ENCODE measurements at regions not wholly inside any gene's neighbourhood (a gene's known extent, or its start where the extent isn't known, plus 50 kb on each side); places are given as distances from the start of the nearest gene placed in this dataset.

DNA sequence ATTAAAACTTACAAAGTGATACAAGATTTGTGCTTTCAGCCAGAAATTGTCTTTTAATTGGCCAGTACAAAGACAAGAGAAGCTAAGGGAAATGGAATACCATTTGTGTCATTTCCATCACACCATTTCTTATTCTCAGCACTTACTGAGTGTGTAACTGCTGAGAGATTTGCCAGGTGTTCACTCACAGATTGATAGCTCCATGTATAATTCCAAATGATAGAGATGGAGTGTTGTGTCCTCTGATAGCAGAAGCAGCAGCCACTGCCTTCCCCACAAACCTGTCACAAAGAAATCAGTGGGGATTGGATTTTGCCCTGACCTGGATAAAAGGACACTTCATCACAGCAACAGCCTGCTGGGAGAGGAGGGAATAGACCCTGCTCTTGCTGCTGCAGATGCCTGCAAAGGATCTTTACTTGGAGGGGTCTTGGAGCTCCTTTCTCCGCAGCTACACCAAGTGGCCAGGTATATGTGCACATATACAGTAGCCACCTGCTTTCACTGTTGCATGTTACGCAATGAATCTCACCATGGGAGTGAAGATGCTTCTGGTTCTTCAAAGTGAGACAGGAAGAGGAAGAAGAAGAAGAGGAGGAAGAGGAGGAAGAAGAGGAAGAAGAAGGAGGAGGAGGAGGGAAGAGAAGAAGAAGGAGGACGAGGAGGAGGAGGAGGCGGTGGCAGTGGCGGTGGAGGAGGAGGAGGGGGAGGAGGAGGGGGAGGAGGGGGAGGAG lies 78.7 kb upstream of the KCNJ15 start:
- TF ChIP-seq FOXA2 (IDR thresholded peaks at IDR 0.05) (no peak), FOXA1 (IDR thresholded peaks at IDR 0.05) (no peak), HNF4A (conservative IDR thresholded peaks at IDR 0.05) (no peak), EGR1 (IDR thresholded peaks at IDR 0.05; ENCODE audit: low read depth in 2 of 2) (no peak), RAD21 (IDR thresholded peaks at IDR 0.05) (no peak)
- no peaks in the 10 kb centered on the region for H3K36me3 ChIP-seq (ENCODE audit: control insufficient read depth in 4 of 4, insufficient read depth in 3 of 4, low read depth in 1 of 4, low read length in 3 of 4)
- WGBS = 80% methylated on average over 5 of the region's 5 CpGs

DNA sequence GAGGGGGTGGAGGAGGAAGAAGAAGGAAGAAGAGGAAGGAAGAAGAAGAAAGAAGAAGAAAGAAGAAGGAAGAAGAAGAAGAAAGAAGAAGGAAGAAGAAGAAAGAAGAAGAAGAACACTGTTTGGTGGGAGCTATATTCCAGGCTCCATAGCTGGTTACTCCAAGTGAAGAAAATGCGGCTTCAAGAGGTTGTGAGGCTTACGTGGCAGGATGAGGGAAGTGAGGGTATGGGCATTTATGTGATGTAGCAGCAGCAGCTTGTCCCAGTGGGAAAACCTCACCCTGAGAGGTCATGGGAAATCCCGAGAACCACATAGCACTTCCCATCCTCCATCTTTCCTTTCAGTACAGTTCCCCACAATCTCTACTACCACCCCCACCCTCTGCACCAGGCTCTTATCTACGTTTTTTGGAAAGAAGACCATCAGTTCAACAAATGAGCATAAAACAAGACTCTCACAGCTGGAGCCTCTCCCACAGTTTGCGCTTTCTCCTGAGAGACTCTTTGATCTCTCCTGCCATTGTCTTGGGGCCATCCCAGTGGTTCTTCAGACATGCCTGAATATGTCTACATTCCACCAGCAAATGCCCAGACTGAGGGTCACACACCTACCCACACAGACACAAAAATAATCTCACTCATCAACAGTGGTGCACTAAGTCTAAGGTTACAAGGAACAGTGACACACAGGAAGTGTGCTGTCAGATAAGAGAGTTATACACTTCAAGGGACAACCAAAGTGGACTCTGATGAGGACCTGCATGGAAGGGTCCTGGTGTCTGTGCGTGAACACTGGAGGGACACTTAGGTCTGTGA lies 77.9 kb upstream of the KCNJ15 start:
- DNase-seq (ENCODE audit: low spot score) = no peak
- H3K4me3 ChIP-seq (ENCODE audit: low read depth in 1 of 3, low read length in 3 of 3) = no peak overlapping the region
- WGBS = 75% methylated on average over 6 of the region's 6 CpGs
- H3K36me3 ChIP-seq (ENCODE audit: control insufficient read depth in 4 of 4, insufficient read depth in 3 of 4, low read depth in 1 of 4, low read length in 3 of 4) = no peaks in the 10 kb centered on the region
- H3K27ac ChIP-seq (ENCODE audit: low read depth in 1 of 2, low read length in 2 of 2) = no peak overlapping the region
- no peaks in the 10 kb centered on the region for H3K4me1 ChIP-seq (ENCODE audit: control insufficient read depth in 4 of 4, insufficient read depth in 4 of 4, low read length in 3 of 4)
- no peak overlapping the region for H3K9ac ChIP-seq (ENCODE audit: low read depth in 1 of 2, low read length in 2 of 2)
- TF ChIP-seq FOXA1 (IDR thresholded peaks at IDR 0.05) = no peak
- TF ChIP-seq, protein P1, sequence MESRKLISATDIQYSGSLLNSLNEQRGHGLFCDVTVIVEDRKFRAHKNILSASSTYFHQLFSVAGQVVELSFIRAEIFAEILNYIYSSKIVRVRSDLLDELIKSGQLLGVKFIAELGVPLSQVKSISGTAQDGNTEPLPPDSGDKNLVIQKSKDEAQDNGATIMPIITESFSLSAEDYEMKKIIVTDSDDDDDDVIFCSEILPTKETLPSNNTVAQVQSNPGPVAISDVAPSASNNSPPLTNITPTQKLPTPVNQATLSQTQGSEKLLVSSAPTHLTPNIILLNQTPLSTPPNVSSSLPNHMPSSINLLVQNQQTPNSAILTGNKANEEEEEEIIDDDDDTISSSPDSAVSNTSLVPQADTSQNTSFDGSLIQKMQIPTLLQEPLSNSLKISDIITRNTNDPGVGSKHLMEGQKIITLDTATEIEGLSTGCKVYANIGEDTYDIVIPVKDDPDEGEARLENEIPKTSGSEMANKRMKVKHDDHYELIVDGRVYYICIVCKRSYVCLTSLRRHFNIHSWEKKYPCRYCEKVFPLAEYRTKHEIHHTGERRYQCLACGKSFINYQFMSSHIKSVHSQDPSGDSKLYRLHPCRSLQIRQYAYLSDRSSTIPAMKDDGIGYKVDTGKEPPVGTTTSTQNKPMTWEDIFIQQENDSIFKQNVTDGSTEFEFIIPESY (IDR thresholded peaks at IDR 0.05) = no peak
- TF ChIP-seq, protein P2, sequence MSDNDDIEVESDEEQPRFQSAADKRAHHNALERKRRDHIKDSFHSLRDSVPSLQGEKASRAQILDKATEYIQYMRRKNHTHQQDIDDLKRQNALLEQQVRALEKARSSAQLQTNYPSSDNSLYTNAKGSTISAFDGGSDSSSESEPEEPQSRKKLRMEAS (IDR thresholded peaks at IDR 0.05) = no peak
- no peak for TF ChIP-seq SP1 (IDR thresholded peaks at IDR 0.05)
- TF ChIP-seq JUND (IDR thresholded peaks at IDR 0.05) = no peak
- TF ChIP-seq HNF4A (conservative IDR thresholded peaks at IDR 0.05) = no peak
- peaks cover 0 to 3% (median 0%) of the 10 kb centered on the region in 4 donors for H3K27me3 ChIP-seq (ENCODE audit: control insufficient read depth in 4 of 4, insufficient read depth in 4 of 4, low read length in 3 of 4)
- no peaks in the 10 kb centered on the region for H3K9me3 ChIP-seq (ENCODE audit: control insufficient read depth in 4 of 4, low read length in 3 of 4)

More for the DNA sequence above, 78.7 kb upstream of the KCNJ15 start:
- DNase-seq (ENCODE audit: low spot score) = no peak
- no peaks in the 10 kb centered on the region for H3K27me3 ChIP-seq (ENCODE audit: control insufficient read depth in 4 of 4, insufficient read depth in 4 of 4, low read length in 3 of 4)
- H3K27ac ChIP-seq (ENCODE audit: low read depth in 1 of 2, low read length in 2 of 2) = no peak overlapping the region
- H3K4me1 ChIP-seq (ENCODE audit: control insufficient read depth in 4 of 4, insufficient read depth in 4 of 4, low read length in 3 of 4) = no peaks in the 10 kb centered on the region
- H3K4me3 ChIP-seq (ENCODE audit: low read depth in 1 of 3, low read length in 3 of 3) = no peak overlapping the region
- no peaks in the 10 kb centered on the region for H3K9me3 ChIP-seq (ENCODE audit: control insufficient read depth in 4 of 4, low read length in 3 of 4)
- no peak overlapping the region for H3K9ac ChIP-seq (ENCODE audit: low read depth in 1 of 2, low read length in 2 of 2)

DNA sequence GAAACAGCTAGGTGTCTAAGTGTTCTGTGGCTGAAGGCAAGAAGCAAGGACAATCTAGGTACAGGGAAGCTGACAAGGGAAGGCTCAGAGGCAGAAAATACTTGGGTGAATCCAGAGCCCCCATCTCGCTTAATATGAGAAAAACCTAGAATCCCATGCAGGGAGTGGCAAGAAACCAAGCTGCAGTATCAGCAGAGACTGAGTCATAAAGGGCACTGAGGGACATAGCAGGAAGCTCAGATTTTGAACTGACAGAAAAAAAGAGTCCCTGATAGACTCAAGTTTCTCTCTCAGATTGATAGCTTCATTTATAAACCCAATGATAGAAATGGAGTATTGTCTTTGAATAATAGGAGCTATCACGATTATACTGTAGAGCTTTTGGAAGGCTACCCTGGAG lies 77.3 kb upstream of the KCNJ15 start:
- H3K27me3 ChIP-seq (ENCODE audit: control insufficient read depth in 4 of 4, insufficient read depth in 4 of 4, low read length in 3 of 4) = peaks cover 0 to 6% (median 0%) of the 10 kb centered on the region in 4 donors
- no peaks in the 10 kb centered on the region for H3K4me1 ChIP-seq (ENCODE audit: control insufficient read depth in 4 of 4, insufficient read depth in 4 of 4, low read length in 3 of 4)
- no peaks in the 10 kb centered on the region for H3K9me3 ChIP-seq (ENCODE audit: control insufficient read depth in 4 of 4, low read length in 3 of 4)
- H3K36me3 ChIP-seq (ENCODE audit: control insufficient read depth in 4 of 4, insufficient read depth in 3 of 4, low read depth in 1 of 4, low read length in 3 of 4) = no peaks in the 10 kb centered on the region
- DNase-seq (ENCODE audit: low spot score) = no peak
- no peak overlapping the region for H3K4me3 ChIP-seq (ENCODE audit: low read depth in 1 of 3, low read length in 3 of 3)
- TF ChIP-seq FOXA2 (IDR thresholded peaks at IDR 0.05) (no peak), JUND (IDR thresholded peaks at IDR 0.05) (no peak), SP1 (IDR thresholded peaks at IDR 0.05) (no peak), HNF4G (IDR thresholded peaks at IDR 0.05) (no peak), HNF4A (conservative IDR thresholded peaks at IDR 0.05) (no peak), GABPA (IDR thresholded peaks at IDR 0.05 in 1 of 2, conservative IDR thresholded peaks at IDR 0.05 in 1 of 2) (no peak), NR2F2 (IDR thresholded peaks at IDR 0.05) (no peak), TAF1 (conservative IDR thresholded peaks at IDR 0.05) (no peak), RXRA (IDR thresholded peaks at IDR 0.05) (no peak)
- TF ChIP-seq, protein P1 (IDR thresholded peaks at IDR 0.05) = no peak
- TF ChIP-seq, protein P3, sequence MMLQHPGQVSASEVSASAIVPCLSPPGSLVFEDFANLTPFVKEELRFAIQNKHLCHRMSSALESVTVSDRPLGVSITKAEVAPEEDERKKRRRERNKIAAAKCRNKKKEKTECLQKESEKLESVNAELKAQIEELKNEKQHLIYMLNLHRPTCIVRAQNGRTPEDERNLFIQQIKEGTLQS (IDR thresholded peaks at IDR 0.05) = no peak
- TF ChIP-seq, protein P2 (IDR thresholded peaks at IDR 0.05) = no peak
- H3K27ac ChIP-seq (ENCODE audit: low read depth in 1 of 2, low read length in 2 of 2) = no peak overlapping the region
- WGBS = 92% methylated on average over 2 of the region's 2 CpGs
- no peak overlapping the region for H3K9ac ChIP-seq (ENCODE audit: low read depth in 1 of 2, low read length in 2 of 2)
